NCI-H1930 (cell line): ENCODE measurements at regions not wholly inside any gene's neighbourhood (a gene's known extent, or its start where the extent isn't known, plus 50 kb on each side); places are given as distances from the start of the nearest gene placed in this dataset.
"Not testable (repeated sequence)": the region's sequence is repeated elsewhere in the genome, so short reads cannot be mapped to it uniquely, and the experiment has no call there.

ENCODE experiments used
- DNase-seq, 2 experiments: peaks; one replicate each; lab custom pipeline; 2025; lab: John Stamatoyannopoulos, UW

DNA sequence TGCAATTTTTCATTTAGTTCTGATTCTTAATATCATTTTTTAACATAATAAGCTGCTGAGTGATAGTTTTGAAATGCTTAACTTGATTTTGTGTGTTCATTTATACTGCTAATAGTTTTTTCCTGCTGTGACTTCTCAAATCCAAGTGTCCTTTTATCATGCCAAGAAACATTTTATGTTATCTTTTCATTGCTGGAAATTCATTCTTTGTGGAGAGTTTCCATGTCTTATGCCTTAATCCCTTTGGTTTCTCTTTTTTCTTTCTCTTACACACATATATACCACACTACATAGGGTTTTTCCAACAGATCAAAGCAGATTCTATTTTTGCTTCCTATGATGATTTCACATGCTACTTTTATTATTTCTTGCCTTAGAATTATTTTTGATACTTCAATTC lies 981.1 kb downstream of the SLC6A15 start:
- no peak for DNase-seq

DNA sequence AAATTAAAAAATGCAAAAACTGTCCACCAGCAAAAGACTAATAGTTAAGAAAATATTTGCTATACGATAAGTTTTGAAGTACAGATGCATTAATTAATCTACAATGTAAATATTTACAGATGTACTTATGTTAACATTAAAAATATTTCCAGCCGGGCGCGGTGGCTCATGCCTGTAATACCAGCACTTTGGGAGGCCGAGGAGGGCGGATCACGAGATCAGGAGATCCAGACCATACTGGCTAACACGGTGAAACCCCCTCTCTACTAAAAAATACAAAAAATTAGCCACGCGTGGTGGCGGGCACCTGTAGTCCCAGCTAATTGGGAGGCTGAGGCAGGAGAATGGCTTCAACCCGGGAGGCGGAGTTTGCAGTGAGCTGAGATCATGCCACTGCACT lies 982.8 kb downstream of the SLC6A15 start:
- not testable (repeated sequence) for DNase-seq

DNA sequence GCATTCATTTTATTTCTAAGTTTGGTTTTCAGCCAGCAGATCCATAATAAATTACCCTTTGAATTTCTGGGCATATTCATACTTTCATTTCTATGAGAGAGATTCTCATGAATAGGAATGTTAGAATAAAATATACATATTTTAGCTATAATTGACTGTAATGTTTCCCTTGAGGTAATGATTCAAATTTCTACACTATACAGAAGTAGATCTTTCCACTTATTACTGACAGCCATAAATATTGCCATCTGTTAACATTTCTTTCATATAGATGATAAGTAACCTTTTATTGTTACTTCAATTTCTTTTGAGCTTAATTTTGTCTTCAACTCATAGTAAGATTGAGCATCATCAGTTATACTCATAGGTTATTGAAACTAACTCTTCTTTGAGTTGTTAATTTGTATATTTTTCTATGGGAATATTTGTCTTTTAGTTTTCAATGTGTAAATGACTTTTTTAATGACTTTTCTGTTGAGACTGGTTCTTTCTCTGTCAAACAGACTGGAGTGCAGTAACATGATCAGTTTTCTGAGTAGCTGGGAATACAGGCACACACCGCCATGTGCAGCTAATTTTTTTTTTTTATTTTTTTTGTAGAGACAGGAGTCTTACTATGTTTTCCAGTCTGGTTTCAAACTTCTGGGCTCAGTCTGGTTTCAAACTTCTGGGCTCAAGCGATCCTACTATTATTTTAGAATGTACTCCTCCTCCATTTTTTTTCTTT lies 991.6 kb downstream of the SLC6A15 start:
- no peak for DNase-seq

DNA sequence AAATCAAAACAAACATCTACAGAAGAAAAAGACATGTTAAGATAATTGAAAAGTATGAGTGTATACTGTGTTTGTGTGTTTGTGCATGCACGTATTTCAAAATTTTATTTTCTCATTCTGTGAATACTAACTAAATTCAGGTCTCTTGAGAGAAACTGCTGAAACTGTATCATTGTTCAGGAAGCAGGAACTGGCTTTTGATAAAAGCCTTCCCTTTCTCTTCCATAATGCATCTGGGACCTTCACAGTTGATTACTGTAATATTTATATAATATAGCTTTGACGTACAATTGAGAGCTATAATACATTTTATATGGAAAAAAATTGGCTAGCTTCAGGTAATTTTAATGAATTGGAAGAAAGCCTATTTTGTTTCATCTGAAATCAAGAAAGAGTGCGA lies 993.5 kb downstream of the SLC6A15 start:
- DNase-seq, result no peak

DNA sequence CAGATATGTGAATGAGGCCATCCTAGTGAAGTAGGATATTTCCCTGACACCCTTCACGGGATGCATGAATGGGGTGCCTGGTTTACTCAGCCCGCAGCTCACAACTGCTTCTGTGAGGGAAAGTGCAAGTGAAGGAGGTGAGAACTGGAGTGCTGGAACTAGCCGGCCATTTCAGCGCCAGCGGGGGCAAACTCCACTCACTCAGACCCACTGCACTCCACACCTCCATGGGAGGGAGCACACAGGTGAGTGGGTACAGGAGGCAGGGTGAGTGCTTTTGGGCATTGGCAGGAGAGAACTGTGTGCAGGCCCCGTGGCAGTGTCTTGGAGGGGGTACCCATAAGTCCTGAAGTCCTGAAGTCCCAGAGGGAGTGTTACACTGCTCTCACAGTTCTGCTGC lies 1008.4 kb downstream of the SLC6A15 start:
- no peak for DNase-seq

DNA sequence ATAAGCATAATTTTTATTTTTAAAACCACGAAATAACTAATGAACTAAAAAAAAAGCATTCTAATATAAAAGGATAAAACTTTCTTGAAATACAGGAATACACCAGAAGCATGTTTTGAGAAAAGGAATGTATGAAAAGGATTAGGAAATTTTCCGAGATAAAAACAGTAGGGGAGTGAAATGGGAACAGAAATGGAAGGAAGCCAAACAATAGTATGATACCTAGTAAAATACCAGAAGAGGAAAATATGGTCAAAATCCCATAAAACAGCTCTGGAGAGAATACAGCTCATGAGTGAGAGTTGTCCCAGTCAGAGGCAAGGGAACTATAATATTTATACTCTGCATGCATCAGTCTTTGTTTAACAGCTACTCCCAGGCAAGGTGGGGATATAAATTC lies 1016.2 kb downstream of the SLC6A15 start:
- DNase-seq, result no peak

DNA sequence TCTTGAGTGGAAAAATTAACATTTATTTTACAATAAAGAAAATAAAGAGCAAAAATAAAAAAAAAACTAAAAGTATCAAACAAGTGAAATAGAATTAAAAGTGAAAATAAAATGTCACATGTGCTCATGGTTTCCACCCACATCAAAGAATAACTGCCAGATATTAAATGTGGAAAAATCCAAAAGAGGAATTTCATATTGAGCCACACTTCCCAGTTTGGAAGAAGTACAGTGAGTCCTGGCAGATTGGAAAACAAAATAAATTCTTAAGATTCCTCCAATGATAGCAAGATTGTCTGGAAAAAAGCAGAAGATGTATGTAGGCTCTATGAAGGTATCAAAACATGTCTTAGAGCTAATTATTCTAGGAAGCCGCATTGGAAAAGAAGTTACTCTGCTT lies 1019.5 kb downstream of the SLC6A15 start:
- DNase-seq, result no peak

DNA sequence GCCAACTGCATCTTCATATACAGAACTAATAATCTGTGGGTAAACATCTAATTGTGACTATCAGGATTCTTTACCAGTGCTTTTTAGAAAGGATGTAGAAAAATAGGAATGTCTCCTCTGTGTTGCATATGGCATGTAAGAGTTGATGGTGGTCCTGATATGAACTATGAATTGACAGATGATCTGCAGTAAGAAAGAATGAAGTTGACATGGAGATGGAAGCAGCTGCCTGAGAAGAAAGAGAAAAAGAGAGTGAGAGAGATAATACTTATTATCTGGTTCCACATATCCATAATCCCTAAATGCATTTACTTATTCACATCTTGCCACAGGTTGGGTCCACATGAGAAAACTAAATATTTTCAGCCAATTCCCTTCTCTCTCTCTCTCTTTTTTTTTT lies 1022.9 kb downstream of the SLC6A15 start:
- DNase-seq, result no peak

DNA sequence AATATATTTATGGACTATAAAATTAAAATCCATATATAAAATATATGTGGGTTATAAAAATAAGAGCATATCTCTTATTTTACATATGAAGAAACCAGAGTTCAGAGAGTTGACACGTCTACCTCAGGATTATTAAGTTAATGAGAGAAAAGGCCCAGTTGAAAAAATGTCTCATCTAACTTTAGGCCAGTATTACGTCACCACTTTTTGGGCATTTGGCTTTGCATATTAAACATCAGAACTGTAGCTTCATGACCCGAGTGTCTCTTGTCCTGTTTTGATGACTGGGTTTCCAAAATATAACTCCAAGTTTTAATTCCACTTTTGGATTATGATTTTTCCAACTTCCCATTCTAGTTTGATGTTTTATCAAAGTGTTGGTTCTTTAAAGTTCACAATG lies 1026.1 kb downstream of the SLC6A15 start:
- no peak for DNase-seq

DNA sequence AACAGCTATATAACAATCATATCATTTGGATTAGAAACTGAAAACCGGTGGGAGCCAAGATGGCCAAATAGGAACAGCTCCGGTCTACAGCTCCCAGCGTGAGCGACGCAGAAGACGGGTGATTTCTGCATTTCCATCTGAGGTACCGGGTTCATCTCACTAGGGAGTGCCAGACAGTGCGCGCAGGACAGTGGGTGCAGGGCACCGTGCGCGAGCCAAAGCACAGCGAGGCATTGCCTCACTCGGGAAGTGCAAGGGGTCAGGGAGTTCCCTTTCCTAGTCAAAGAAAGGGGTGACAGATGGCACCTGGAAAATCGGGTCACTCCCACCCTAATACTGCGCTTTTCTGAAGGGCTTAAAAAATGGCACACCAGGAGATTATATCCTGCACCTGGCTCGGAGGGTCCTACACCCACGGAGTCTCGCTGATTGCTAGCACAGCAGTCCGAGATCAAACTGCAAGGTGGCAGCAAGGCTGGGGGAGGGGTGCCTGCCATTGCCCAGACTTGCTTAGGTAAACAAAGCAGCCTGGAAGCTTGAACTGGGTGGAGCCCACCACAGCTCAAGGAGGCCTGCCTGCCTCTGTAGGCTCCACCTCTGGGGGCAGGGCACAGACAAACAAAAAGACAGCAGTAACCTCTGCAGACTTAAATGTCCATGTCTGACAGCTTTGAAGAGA lies 1041.5 kb downstream of the SLC6A15 start:
- DNase-seq, result not testable (repeated sequence)

DNA sequence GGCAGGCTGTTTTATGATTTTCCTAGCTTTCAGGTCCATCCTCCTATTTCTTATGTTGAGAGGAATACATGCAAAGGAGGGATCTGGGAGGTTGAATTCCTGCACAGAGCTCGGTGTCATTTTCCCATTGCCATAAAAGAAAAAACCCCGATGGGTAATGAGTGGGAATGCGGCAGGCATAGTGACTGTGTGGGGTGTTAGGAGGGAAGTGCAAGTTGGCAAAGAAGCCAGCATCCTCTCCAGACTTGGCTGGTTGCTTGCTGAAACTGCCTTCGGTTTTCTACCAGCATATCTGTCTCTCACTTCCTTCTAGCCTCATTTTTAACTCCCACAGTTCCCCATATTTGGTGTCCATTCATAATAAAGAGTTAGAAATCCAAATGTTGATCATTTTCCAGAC lies 1046.1 kb downstream of the SLC6A15 start:
- no peak for DNase-seq

DNA sequence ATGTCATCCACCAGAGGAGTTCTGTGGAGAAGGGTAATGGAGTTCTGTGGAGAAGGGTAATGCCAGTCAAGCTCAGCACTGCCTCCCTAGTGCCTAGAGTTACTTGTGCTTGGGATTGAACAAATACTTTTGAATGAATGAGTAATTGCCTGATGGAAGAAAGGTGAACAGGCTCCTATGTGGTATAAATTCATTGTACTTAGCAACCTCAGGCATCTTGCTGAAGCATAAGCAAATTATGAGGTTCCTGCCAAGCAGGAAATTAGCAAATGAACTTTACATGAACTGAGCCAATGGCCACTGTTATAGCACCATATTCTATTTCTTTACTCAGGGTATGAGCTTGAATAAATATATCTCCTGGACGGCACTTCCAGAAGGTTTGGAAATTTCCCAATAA lies 1047.2 kb downstream of the SLC6A15 start:
- DNase-seq, result no peak

DNA sequence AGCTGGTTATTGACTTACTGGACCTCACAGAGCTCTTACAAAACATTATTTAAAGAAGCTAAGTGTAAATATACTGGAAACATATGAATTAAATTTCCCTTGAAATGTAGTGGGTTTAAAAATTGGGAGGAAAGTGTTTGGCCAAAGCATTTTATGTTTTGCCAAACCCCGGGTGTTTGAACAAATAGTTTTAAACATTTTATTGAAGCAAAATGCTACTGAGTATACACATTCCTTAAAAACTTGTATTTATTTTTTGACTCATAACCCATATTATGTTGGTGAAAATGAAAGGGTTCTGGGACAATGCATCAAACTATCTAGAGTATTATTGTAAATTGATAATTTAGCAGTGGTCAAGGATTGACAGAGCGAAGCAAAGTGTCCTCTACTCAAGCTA lies 1048.5 kb downstream of the SLC6A15 start:
- DNase-seq, result no peak

DNA sequence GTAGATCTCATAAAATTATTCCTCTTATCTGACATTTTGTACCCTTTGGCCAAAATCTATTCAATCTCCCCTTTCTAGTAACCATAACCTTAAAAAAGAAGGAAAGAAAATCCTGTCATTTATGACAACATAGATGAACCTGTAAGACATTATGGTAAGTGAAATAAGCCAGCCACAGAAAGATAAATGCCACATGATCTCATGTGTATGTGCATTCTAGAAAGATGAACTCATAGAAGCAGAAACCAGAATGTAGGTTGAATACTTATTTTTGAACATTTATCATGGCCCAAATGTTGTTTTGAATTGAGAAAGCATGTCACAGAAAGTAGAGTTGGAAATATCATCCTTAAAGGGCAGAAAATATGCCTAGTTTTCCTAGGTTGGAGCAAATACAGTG lies 1053.6 kb downstream of the SLC6A15 start:
- DNase-seq, result no peak

DNA sequence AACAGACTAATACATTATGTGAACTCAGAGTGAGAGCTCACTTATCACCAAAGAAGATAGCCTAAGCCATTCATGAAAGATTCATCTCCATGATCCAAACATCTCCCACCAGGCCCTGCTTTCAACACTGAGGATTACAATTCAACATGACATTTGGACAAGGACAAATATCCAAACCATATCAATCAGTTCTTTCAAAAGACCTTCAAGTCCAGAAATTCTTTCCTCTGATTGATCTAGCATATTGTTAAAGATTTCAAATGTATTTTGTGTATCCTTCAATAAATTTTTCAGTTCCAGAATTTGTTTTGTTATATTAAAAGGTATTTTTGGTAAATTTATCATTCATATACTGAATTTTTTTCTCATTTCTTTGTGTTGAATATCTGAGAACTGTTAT lies 1055.8 kb downstream of the SLC6A15 start:
- no peak for DNase-seq

DNA sequence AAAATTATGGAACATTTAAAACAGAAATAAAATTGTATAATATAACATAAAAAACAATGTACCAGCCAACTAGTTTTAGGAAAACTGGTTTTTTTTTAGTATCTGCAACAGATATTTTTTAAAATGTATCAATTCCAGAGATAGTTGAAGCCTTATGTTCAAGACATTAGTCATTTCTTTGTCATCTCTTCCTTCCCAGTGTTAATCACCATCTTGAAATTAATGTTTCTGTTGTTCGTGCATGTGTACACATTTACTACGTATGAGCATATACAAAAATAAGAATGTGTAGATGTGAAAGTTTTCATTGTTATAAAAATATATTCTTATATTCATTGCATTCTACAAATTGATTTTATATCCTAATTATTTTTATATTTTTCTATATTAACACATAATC lies 1062.1 kb downstream of the SLC6A15 start:
- no peak for DNase-seq

DNA sequence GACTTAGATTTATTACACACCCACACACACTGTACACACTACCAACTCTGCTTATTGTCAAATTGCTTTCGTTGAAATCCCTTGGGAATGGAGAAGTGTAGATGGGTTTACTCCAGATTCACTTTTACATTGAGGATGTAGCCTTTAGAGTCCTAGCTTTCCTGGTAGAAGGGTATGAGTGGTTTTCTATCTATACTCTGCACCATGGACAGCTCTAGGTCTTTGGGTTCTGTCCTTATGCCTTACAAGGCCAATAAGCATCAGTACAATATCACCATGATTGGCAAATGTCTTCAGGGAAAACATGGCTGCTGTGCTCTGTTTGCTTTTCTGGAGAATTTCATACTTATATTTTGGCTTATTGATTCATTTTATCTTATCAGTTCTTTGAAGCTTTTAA lies 1063.9 kb downstream of the SLC6A15 start:
- DNase-seq, result no peak

DNA sequence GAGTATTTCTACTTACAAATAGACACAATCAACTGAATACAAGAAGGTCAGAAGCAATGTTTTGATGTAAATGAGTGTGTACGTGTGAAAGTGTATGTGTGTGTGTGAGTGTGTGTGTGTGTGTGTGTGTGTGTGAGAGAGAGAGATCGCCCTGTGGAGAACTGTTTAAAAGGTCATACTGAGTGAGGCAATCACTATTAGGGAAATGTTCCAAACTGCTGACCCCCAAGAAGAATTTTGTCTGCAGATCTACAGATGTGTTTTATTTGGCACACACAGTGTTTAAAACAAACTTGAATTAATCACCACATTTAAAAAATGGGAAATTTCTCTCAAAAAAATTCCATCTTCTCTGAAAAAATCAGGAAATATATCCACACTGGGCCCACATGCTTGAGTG lies 1069.1 kb downstream of the SLC6A15 start:
- DNase-seq, result no peak

DNA sequence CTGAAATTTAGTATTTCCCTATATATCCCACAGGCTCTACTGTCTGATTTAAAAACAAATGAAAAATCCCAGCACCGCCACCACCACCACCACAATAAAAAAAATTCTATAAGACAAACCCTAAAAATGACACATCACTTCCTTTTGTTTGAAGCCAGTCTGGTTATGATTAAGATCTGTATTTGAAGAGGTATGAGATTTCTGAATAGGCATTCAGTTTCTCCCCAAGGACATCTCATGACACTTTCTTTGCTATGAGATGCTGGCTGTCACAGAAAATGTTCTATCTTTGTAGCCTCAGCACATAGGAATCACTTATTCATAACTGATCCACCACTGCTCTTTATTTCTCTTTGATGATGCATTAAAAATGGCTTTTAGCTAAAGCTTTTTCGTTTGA lies 1071.0 kb downstream of the SLC6A15 start:
- no peak for DNase-seq

DNA sequence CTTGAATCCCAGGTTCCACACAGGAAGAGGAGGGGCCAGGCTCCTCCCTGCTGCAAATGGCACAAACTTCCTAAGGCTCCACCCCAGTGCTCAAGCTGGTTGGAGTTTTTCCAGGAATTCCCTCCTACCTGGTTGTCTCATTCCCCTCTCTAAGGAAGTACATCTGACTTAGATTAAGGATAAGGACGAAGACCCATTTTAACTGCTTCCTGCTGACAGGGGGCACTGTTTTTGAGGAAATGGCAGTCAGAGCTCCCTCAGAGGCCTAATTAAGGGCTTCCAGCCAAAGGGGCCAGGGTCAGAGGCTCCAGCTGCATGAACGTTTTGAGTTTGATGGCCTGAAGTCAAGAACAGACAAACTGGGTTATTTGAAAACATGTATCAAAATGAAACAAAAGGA lies 1084.7 kb downstream of the SLC6A15 start:
- DNase-seq, result no peak

DNA sequence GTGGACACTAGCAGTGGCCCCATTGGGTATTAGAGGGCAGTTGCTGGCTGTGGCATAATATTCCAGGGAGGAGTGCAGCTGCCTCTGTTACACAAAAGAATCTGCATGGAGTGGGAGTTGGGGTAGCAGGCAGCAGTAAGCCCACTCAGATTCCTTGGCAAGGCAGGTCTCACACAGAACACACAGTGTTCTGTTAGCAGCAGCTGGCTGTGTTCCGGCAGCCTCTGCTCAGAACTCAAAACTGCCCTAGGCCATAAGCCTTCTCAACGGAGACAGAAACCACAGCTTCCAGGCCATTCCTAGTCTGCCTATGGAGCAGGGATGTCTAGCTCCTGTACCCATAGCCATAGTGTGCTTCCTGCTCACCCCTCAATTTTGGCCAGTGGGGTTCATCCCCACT lies 1085.4 kb downstream of the SLC6A15 start:
- DNase-seq, result no peak

DNA sequence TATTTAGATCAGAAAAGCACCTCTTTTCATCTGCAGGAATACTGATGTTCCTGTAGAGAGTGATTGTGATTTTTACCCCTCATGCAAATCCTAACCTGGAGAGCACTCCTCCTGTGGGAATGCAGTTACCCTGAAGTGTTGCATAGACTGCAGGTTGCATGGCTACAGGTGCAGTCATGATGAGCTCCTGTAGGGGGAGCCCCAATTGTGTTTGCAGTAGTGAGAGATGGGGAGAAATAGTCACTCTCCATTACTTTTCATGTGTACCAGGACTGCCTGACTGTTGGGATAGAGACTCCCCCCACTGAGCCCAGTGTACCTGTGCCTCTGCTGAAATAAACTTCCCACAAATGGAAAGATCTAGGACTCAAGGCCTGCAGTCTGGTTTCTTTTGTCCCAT lies 1086.5 kb downstream of the SLC6A15 start:
- DNase-seq, result no peak

DNA sequence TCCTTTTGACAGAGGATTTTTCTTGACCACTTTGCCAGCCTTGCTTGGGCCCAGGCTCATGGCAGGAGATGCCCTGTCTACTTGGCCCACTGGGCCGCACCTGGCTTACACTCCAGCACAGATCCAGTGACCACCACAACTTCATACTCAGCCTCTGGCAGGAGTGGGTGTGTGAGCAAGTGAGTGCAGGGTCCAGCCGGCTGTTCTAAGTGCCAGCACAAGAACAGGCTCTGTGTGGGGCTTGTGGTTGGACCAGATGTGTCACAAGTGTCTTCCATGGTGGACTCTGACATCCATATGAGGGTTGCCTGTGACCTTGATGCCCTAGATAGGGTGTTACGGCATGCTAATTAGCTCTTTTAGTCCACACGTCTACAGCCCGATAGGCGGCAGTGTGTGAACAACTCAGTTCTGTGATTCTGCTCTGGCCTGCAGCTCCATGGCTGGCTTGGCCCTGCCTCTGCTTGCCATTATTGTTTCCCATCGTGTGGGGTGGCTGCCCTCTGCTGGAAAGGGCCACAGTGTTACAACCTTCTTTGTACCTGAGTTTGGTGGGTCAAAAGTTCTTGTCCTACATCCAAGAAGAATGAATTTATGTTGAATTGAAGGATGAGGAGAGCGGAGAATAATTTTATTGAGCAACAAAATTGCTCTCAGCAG lies 1089.1 kb downstream of the SLC6A15 start:
- no peak for DNase-seq
